K562 (cell line): ENCODE measurements at regions not wholly inside any gene's neighbourhood (a gene's known extent, or its start where the extent isn't known, plus 50 kb on each side); places are given as distances from the start of the nearest gene placed in this dataset.

Experiments used
- ARID3B ChIP-seq: fragments of 250-450 bp; sonication (Bioruptor Pico); IDR thresholded peaks from 2 replicates; pipeline ENCODE4 v1.4.0; 2020; ENCODE audit warnings: borderline replicate concordance
- HDAC2 ChIP-seq: fragments of 450-650 bp; IDR thresholded peaks from 2 replicates; pipeline ENCODE4 v1.6.1; 2016; ENCODE audit warnings: mild to moderate bottlenecking
- MAFG ChIP-seq: fragments of 450-650 bp; conservative IDR thresholded peaks from 2 replicates; pipeline ENCODE4 v1.6.1; 2016; ENCODE audit warnings: missing genetic modification characterization, missing compliant biosample characterization
- MTA3 ChIP-seq: fragments of 450-650 bp; formaldehyde crosslinking; IDR thresholded peaks from 2 replicates; pipeline ENCODE4 v1.6.1; 2017; ENCODE audit warnings: mild to moderate bottlenecking, borderline replicate concordance
- PREB ChIP-seq: sonication (generic); formaldehyde crosslinking; IDR thresholded peaks from 2 replicates; pipeline ENCODE4 v1.8.1; 2023; ENCODE audit warnings: mild to moderate bottlenecking, missing genetic modification reagents
- PTTG1 ChIP-seq: fragments of 450-650 bp; IDR thresholded peaks from 2 replicates; pipeline ENCODE4 v1.6.1; 2016; ENCODE audit warnings: low read depth, mild to moderate bottlenecking, missing genetic modification characterization, missing compliant biosample characterization
- THRAP3 ChIP-seq: fragments of 450-650 bp; IDR thresholded peaks from 2 replicates; pipeline ENCODE4 v1.6.1; 2016; ENCODE audit warnings: mild to moderate bottlenecking, inconsistent platforms, borderline replicate concordance
- THRB ChIP-seq: fragments of 450-650 bp; formaldehyde crosslinking; conservative IDR thresholded peaks from 2 replicates; pipeline ENCODE4 v1.4.0; 2022; ENCODE audit warnings: mild to moderate bottlenecking, missing genetic modification characterization
- ZNF121 ChIP-seq: sonication (generic); formaldehyde crosslinking; conservative IDR thresholded peaks from 2 replicates; pipeline ENCODE4 v1.8.0; 2022; ENCODE audit warnings: missing genetic modification reagents
- TF ChIP-seq, protein P1 (sequence below): fragments of 250-450 bp; sonication (Bioruptor Pico); IDR thresholded peaks from 2 replicates; pipeline ENCODE4 v1.4.0; 2020; ENCODE audit warnings: mild to moderate bottlenecking
- TF ChIP-seq, protein P2 (sequence below): fragments of 250-450 bp; sonication (Bioruptor Pico); IDR thresholded peaks from 2 replicates; pipeline ENCODE4 v1.9.0; 2021; ENCODE audit warnings: mild to moderate bottlenecking, inconsistent platforms

DNA sequence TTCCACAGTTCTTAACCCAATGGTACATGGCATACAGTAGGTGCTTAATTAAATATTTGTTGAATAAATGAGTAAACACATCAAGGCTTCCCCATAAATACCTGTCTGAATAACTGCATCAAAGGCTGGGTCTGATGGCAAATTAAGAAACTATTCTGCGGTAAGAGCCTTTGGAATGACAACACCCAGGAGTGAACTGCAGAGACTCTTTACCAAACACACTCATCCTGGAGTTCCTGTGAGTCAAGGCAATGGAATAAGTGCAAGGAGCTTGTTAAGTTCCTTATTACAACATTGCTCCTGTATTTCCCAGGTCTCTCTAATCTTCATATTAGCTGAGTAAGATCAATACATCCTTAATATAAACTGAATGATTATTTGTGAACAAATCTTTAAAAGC is 119.9 kb upstream of the STT3B start (continued):
- TF ChIP-seq, protein P1, sequence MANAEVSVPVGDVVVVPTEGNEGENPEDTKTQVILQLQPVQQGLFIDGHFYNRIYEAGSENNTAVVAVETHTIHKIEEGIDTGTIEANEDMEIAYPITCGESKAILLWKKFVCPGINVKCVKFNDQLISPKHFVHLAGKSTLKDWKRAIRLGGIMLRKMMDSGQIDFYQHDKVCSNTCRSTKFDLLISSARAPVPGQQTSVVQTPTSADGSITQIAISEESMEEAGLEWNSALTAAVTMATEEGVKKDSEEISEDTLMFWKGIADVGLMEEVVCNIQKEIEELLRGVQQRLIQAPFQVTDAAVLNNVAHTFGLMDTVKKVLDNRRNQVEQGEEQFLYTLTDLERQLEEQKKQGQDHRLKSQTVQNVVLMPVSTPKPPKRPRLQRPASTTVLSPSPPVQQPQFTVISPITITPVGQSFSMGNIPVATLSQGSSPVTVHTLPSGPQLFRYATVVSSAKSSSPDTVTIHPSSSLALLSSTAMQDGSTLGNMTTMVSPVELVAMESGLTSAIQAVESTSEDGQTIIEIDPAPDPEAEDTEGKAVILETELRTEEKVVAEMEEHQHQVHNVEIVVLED (CRISPR knock-in tag), result no peak
- TF ChIP-seq MTA3, result no peak
- no peak for TF ChIP-seq ARID3B
- no peak for TF ChIP-seq MAFG (tag)
- TF ChIP-seq THRAP3, result no peak
- no peak for TF ChIP-seq ZNF121 (CRISPR knock-in tag)
- TF ChIP-seq PTTG1, result no peak
- TF ChIP-seq PREB, result no peak
- TF ChIP-seq HDAC2, result no peak
- TF ChIP-seq, protein P2, sequence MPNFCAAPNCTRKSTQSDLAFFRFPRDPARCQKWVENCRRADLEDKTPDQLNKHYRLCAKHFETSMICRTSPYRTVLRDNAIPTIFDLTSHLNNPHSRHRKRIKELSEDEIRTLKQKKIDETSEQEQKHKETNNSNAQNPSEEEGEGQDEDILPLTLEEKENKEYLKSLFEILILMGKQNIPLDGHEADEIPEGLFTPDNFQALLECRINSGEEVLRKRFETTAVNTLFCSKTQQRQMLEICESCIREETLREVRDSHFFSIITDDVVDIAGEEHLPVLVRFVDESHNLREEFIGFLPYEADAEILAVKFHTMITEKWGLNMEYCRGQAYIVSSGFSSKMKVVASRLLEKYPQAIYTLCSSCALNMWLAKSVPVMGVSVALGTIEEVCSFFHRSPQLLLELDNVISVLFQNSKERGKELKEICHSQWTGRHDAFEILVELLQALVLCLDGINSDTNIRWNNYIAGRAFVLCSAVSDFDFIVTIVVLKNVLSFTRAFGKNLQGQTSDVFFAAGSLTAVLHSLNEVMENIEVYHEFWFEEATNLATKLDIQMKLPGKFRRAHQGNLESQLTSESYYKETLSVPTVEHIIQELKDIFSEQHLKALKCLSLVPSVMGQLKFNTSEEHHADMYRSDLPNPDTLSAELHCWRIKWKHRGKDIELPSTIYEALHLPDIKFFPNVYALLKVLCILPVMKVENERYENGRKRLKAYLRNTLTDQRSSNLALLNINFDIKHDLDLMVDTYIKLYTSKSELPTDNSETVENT (CRISPR knock-in tag), result no peak
- no peak for TF ChIP-seq THRB (CRISPR knock-in tag)
